NOMO-1 treated with DMSO at 0.1 percent for 48 hours (cell line): ENCODE measurements at regions not wholly inside any gene's neighbourhood (a gene's known extent, or its start where the extent isn't known, plus 50 kb on each side); places are given as distances from the start of the nearest gene placed in this dataset.
"Not testable (repeated sequence)": the region's sequence is repeated elsewhere in the genome, so short reads cannot be mapped to it uniquely, and the experiment has no call there.

Source experiments
- DNase-seq: peaks from one replicate; lab custom pipeline; 2025; ENCODE audit not compliant: unreplicated experiment; lab: John Stamatoyannopoulos, UW

DNA sequence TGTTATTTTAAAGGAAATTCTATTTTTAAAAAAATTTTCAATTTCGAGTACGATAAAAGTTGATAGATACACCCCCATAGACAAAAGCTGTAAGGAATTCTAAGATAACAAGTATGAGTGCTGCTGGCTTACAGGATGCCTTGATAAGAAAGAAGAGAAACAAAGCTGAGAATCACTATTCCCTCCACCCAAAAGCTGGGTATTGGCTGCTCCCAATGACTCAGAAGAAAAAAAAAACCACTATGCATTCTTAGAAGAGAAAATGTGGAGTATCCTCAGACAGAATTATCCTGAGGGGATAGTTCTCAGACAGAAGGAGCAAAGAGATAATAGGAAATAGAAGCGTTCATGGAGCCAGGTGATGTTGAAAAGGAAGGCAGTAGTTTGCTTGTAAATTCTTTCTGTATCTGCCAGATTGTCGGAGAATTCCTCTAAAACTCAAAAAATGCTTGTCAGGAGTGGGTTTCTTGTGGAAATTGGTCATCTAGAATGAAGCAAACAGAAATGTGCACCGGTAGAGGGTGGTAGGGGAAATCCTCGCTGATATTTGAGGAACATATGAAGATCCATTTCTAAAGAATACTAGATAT, 217.5 kb upstream of the ADAMTS3 start:
- no peak for DNase-seq

DNA sequence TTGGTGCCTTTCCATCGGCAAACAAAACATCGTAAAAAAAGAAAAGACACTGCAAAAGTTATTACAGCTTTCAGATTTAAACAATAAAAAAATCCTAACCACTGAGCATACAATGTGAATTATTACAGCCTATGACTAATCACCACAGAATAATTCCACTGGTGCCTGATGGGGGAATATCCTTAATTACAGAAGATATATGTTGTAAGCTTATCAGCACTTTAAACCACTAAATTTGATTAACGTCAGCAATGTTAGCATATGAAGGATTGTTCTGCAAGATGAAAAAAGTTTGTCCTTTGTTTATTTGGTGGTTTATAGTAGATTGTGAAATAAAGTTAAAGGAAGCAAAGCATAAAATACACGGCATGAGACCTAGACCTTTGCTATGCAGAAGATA, 210.2 kb upstream of the ADAMTS3 start:
- DNase-seq, result no peak

DNA sequence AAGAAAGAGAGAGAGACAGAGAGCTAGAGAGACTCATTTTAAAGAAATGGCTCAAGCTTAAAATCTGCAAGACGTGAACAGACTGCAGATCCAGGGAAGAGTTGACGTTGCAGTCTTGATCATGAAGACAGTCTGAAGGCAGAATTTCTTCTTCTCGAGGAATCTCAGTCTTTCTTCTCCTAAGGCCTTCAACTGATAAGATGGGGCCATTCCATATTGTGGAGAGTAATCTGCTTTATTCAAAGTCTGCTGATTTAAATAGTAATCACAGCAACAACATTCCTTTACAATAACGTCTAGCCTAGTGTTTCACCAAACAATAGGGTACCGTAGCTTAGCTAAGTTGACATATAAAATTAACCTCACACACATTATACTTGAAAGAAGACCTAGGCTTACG, 208.4 kb upstream of the ADAMTS3 start:
- DNase-seq, result no peak

DNA sequence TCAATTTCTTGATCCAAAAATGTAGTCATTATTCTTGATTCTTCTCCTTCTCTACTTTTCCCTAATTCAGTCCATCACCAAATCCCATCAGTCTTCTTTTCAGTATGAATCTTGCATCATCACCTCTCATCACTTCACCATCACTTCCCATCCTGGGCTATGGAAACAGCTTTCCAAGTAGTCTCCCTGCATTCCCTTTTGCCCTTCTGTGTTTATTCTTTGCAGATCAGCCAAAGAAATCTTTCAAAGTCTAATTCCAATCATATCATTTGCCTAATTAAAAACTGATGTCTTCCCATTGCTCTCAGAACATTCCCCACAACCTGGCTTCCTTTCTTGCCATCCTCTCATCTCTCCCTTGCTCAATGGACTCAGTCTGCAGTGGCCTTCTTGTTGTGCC, 201.7 kb upstream of the ADAMTS3 start:
- no peak for DNase-seq

DNA sequence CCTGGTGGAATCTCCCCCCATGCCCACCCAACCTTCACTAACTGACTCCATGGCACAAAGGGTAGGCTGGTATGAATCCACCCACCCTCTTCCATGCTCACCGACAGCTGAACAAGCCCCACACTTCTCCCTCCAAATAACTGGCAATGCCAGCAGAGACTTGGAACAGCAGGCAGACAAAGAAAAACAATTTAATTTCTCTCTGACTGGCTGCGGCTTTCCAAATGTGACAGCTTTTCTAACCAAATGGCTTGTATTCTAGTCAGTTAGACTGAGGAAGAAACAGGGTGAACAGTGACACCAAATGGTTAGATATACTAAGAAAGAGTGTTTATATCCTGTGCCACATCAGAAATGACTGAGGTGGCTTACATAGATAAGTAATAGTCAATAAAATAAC, 199.3 kb upstream of the ADAMTS3 start:
- no peak for DNase-seq

DNA sequence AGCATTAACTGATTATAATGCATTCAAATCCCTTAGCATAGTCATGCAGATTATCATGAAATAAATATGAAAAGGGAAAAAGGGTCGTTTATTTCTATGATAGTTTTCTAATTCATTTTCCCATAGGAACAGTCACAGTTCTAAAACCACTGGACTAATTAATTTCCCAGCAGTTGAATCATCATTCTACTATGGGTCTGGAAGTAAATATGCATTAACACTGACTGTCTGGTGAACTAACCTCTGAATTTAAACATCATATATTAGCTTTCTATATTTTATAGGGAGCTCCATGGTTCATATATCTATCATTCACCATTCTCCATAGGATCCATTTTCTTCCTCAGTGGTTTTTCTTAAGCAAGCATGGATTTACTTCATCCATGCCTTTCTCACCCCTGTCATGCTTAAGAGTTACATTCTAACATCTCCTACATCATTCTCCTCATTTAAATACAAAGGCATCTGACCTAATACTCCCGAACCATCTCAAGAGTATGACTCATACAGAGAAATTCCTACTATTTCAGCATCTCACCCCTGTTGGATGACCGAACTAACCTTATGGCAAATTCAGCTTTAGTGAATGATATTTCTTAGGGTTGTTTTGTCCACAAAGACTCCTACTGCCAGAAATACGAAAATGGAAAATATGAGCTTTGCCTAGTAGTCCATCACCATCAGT, 198.7 kb upstream of the ADAMTS3 start:
- no peak for DNase-seq

DNA sequence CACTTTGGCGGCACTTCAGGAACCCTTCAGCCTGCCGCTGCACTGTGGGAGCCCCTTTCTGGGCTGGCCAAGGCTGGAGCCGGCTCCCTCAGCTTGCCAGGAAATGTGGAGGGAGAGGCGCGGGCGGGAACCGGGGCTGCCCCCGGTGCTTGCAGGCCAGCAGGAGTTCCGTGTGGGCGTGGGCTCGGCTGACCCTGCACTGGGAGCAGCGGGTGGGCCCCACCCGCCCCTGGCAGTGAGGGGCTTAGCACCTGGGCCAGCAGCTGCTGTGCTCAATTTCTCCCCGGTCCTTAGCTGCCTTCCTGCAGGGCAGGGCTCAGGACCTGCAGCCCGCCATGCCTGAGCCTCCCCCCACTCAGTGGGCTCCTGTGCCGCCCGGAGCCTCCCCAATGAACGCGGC, 196.8 kb upstream of the ADAMTS3 start:
- DNase-seq, result not testable (repeated sequence)

DNA sequence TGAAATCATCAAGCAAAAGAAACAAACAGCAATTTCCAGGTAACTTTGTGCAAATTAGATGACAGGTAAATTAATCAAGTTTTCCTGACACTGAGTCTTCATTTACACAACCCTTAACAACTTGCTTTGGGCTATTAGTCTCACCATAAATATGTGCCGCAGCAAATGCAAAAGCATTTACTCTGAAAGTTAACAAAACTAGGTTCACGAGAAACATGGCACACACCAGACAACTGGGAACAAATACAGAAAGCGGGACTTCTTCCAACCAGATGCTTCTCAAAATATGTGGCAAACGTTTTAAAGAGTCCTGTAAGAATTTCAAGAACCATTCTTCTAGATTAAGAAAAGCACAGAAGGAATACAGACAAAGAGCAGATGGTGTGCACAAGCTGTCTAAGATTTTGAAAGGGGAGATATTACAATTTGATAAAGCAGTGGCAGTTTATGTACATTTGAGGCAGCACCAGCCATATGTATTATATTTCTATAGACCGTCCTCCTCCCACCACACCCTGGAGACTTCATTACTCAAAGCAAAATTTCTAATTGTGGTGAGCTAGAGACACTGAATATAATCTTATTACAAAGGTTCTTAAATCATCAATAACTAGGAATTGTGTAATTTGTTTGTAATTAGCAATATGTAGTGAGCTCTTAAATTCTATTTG, 192.5 kb upstream of the ADAMTS3 start:
- no peak for DNase-seq

DNA sequence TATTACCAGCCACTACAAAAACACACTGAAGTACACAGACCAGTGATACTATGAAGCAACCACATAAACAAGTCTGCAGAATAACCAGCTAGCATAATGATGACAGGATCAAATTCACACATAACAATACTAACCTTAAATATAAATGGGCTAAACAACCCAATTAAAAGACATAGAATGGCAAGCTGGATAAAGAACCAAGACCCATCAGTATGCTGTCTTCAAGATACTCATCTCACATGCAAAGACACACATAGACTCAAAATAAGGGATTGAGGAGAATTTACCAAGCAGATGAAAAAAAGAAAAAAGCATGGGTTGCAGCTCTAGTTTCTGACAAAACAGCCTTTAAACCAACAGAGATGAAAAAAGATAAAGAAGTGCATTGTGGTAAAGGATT, 184.4 kb upstream of the ADAMTS3 start:
- not testable (repeated sequence) for DNase-seq

DNA sequence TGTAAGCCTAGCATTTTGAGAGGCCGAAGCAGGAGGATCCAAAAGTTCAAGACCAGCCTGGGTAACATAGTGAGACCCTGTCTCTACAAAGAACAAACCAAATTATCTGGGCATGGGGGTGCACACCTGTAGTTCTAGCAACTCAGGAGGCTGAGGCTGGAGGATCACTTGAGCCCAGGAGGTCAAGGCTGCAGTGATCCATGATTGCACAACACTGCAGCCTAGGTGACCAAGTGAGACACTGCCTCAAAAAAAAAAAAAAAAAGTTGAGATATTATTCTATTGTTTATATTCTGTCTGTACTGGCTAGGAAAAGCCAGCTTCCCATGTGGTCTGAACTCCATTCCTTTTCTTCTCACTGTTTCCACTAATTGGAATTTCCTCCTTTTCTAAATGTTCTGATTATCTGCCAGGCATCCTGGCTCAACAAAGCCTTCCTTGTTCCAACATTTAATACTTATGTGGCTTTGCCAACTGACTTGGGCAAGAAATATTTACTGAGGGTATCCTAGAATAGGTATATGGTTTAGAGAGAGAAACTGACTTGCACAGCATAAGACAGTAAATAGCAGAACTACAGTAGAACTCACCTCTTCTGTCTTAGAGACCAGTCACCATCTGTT, 175.2 kb upstream of the ADAMTS3 start:
- no peak for DNase-seq

DNA sequence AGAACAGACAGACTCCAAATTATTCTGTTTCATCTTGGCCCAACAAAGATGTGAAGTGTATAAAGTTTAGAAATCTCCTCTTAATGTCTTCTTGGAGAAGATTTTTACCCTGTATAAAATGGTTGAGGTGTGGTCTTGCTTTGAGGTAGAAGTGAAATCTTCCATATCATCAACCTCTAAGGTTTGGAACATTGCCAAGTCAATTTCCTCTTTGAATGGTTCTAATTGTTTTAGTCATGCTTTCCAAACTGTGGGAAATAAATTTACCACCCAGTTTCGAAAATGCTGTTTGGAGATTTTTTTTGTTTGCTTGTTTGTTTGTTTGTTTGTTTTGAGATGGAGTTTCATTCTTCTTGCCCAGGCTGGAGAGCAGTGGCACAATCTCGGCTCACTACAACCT, 174.1 kb upstream of the ADAMTS3 start:
- DNase-seq, result no peak

DNA sequence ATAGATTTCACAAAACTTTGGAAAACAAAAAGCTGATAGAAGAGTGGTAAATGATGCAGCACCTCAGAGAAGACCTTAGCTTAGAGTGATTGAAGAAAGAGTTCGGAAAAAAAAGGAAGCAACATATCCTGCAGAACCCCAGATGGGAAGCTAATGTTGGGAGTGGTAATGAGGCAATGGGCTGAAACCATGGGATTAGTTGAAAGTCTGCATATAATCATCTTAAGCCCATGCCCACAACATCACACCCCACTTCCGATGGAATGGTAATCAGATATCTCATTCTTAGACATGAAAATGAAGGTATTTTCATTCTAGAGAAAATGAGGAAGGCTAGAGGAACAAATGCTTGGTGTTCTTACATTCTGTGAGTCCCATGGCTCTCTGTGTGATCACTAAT, 146.3 kb upstream of the ADAMTS3 start:
- DNase-seq, result no peak

DNA sequence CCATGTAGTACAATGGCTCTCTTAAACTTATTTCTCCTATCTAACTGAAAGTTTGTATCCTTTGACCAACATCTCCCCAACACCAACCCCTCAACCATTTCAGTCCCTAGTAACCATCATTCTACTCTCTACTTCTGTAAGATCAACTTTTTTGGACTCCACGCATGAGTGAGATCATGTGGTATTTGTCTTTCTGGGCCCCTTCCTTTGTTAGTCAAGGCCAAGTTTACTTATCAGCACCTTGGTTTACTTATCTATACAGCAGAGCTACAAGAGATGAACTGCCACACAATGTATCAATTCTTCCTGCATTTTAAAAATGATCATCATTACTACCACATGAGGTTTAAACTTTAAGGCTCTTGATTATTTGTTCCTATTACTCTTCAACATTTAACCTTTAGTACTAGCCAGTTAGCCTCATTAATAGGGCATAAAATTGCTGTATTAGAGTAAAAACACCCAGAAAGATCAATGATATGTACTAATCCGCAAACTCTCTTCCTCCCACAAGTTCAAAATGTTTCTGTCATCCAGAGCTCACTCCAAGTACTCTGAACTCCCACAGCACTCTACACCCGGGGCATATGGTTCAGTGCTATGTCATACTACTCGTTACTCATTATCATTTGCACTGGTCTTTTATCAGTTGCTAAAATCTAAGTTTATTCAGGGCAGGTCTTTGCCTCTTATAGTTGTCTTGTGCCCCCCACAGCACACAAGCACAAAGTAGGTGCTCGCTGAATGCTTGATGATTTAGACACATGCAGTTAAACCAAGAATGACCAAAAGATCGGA, 145.7 kb upstream of the ADAMTS3 start:
- DNase-seq, result no peak

DNA sequence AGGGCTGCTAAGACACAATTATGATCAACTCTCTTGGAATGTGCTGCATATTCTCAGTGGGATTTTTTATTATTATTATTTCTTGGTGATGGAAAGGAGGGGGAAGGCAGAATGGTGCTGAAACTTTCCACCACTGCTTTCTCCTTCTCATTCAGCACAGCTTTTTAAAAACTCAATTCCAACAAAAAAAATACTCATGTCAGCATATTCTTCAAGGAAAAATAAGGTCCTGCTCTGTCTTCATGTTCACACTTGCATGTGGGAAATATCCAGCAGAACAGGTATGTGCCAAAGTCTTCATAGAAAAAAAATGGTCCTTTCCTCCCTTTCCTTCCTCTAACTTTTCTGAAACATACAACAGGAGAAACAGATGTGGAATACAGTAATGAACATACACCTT, 144.0 kb upstream of the ADAMTS3 start:
- no peak for DNase-seq

DNA sequence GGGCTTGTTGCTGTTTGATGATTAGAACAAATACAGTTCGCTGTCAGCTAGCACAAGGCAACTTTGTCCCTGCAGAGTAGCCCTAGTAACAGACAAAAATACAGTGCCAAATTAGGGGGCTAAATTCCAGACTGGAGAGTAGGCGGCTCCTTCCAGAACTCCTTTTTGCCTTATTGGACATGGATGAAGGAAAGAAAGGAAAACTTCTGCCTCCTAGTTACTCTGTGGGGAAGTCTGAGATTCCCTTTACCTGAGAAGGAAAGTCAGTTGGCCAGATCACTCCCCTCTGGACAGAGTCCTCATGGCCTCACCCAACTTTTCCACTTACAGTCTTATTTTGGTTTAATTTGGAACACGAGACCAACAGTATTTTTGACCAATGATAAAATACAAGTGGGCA, 140.5 kb upstream of the ADAMTS3 start:
- no peak for DNase-seq

DNA sequence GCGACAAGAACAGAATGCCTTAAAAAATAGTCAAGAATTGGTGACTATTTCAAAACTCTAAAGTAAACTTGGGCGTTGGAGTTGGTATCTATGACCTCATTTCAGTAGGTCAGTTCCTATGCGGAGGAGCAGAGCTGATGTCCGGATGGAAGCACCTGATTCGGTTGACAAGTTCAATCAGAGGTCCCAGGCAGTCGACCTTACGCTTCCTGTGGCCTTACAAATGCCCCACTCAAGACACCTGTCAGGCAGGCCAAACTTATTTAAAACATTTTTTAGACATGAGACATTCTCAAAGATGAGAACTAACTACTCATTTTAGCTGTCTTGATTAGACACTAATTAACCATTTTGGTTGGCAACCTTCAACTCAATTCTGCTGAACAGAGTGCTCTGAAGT, 137.7 kb upstream of the ADAMTS3 start:
- DNase-seq, result no peak

DNA sequence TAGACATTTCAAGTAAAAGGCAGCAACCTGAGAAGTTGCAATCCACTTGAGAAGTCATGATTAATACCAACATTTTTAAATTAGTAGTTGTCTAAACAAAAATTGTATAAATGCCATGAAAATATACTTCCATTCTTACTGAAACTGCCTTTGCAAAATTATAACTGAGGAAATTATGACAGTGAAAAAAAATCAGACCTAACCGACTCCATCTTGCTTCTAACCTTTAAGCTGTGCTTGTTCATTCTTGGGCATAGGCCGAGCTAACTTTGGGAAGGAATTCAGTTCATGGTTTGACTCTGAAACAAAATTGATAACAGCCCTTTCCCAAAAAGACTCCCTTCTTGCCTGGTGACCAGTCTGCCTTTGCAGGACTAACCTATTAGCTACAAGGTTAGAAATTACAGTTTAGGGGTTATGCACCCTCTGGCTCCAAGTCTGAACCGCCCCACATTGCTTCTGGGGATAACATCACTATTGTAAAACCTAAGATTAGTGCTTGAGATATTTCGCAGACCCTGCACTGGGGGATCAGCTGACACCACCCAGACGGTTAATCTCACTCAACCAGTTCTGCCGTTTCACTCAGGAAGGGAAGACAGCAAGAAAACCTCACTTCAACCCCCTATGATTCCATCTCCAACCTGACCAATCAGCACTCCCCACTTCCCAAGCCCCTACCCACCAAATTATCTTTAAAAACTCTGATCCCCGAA, 136.1 kb upstream of the ADAMTS3 start:
- DNase-seq, result not testable (repeated sequence)

DNA sequence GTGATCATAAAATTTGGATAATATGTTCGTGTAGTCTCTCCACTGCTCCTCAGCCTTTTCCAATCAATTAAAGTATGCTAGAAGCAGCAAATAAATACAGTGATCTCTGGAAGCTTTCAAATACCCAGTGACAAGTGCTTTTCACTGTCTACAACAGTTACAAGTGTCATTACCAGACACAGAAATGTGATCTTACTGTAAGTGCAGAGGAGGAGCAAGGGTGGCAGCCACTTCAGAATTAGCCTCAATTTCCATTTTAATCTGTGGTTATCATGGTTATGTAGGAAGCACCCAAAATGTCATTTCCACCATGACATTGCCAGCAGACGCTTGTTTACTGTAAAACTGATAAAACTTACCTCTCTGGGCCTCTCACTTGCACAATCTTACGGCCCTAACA, 133.9 kb upstream of the ADAMTS3 start:
- no peak for DNase-seq

DNA sequence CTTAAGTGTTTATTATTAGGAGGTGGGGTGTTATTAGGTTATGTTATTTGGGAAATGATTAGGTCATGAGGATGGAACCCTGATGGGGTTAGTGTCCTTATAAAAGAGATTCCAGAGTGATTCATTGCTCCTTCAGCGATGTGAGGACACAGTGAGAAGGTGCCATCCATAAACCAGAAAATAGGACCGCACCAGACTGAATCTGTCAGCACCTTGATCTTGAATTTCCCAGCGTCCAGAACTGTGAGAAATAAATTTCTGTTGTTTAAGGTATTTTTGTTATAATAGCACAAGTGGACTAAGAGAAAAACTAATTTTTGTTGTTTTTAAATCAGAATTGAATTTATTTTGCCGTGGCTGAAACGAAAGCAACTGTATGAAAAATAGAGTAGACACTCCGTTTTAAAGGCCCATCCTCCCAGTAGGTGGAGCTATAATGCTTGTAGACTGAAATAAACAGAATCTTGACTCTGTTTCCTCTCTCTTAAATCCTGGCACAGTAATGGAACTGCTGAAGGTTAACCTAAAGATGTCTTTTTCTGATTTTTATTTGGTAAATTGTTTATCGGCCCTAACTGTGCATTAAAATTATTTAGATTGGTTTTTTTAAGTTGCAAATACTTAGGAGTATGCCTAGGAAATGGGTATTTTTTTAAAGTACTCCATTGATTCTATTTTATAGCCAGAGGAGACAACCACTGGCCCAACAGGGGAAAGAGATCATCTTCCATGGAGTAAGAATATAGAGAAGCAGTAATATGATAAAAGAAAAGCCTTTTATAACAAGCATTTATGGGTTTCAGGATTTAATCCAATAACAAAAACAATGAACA, 133.2 kb upstream of the ADAMTS3 start:
- peak; percentile 52 for DNase-seq

DNA sequence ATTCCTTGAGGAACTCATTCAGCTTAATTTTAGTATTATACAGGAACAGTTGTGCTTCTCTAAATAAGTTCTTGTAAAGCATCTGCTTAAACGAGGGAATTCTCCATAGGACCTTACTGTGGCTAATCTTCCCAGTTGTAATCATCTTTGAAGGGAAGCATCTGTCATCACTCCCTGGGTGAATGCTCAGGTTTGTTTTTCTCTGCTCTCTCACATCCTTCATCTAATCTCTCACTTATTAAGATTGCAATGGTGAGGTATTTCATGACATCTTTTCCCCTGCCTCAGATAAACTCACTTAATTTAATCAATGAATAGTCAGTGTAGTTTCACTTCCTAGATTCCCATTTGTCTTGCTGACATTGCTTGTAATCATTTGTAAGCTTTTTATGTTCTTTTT, 121.8 kb upstream of the ADAMTS3 start:
- peak; percentile 8 for DNase-seq
